ENCODE measurements at regions not wholly inside any gene's neighbourhood (a gene's known extent, or its start where the extent isn't known, plus 50 kb on each side); places are given as distances from the start of the nearest gene placed in this dataset.

- no peak for TF ChIP-seq CTCF (IDR thresholded peaks at IDR 0.05)
- H3K27me3 Mint-ChIP-seq (ENCODE audit: unreplicated experiment): peaks cover 17% of the 10 kb centered on the region
- no peaks in the 10 kb centered on the region for H3K9me3 Mint-ChIP-seq (ENCODE audit: unreplicated experiment)
- H3K36me3 Mint-ChIP-seq (ENCODE audit: unreplicated experiment): no peaks in the 10 kb centered on the region
- H3K4me1 Mint-ChIP-seq (ENCODE audit: unreplicated experiment): peaks cover 14% of the 10 kb centered on the region
- no peak overlapping the region for H3K27ac Mint-ChIP-seq (ENCODE audit: unreplicated experiment)
- no peak for DNase-seq (ENCODE audit: extremely low spot score, unreplicated experiment)
- no peak overlapping the region for H3K4me3 Mint-ChIP-seq (ENCODE audit: unreplicated experiment)
Measured at GRCh38 chr1:24987424-24987823, 57.3 kb upstream of the RUNX3 start.

GRCh38 chr1:24986372-24986965, 56.4 kb upstream of the RUNX3 start:
- TF ChIP-seq CTCF (IDR thresholded peaks at IDR 0.05): no peak
- no peaks in the 10 kb centered on the region for H3K36me3 Mint-ChIP-seq (ENCODE audit: unreplicated experiment)
- peaks cover 10% of the 10 kb centered on the region for H3K4me1 Mint-ChIP-seq (ENCODE audit: unreplicated experiment)
- no peak for DNase-seq (ENCODE audit: extremely low spot score, unreplicated experiment)
- no peak overlapping the region for H3K4me3 Mint-ChIP-seq (ENCODE audit: unreplicated experiment)
- H3K9me3 Mint-ChIP-seq (ENCODE audit: unreplicated experiment): no peaks in the 10 kb centered on the region
- H3K27ac Mint-ChIP-seq (ENCODE audit: unreplicated experiment): no peak overlapping the region
- H3K27me3 Mint-ChIP-seq (ENCODE audit: unreplicated experiment): peaks cover 17% of the 10 kb centered on the region

GRCh38 chr1:24985737-24986136, 55.7 kb upstream of the RUNX3 start:
- Mint-ChIP-seq H3K9me3 (ENCODE audit: unreplicated experiment) (no peaks in the 10 kb centered on the region), H3K27ac (ENCODE audit: unreplicated experiment) (no peak overlapping the region), H3K4me3 (ENCODE audit: unreplicated experiment) (no peak overlapping the region), H3K36me3 (ENCODE audit: unreplicated experiment) (no peaks in the 10 kb centered on the region), H3K27me3 (ENCODE audit: unreplicated experiment) (peaks cover 17% of the 10 kb centered on the region), H3K4me1 (ENCODE audit: unreplicated experiment) (peaks cover 5% of the 10 kb centered on the region)
- TF ChIP-seq CTCF (IDR thresholded peaks at IDR 0.05): no peak
- DNase-seq (ENCODE audit: extremely low spot score, unreplicated experiment): no peak

- Mint-ChIP-seq H3K4me3 (ENCODE audit: unreplicated experiment) (no peak overlapping the region), H3K36me3 (ENCODE audit: unreplicated experiment) (no peaks in the 10 kb centered on the region), H3K27ac (ENCODE audit: unreplicated experiment) (no peak overlapping the region), H3K4me1 (ENCODE audit: unreplicated experiment) (peaks cover 2% of the 10 kb centered on the region), H3K27me3 (ENCODE audit: unreplicated experiment) (peaks cover 18% of the 10 kb centered on the region), H3K9me3 (ENCODE audit: unreplicated experiment) (no peaks in the 10 kb centered on the region)
- DNase-seq (ENCODE audit: extremely low spot score, unreplicated experiment): no peak
- no peak for TF ChIP-seq CTCF (IDR thresholded peaks at IDR 0.05)
Measured at GRCh38 chr1:24984800-24985522, 54.9 kb upstream of the RUNX3 start.

- no peaks in the 10 kb centered on the region for H3K36me3 Mint-ChIP-seq (ENCODE audit: unreplicated experiment)
- DNase-seq (ENCODE audit: extremely low spot score, unreplicated experiment): no peak
- no peaks in the 10 kb centered on the region for H3K9me3 Mint-ChIP-seq (ENCODE audit: unreplicated experiment)
- H3K27ac Mint-ChIP-seq (ENCODE audit: unreplicated experiment): no peak overlapping the region
- H3K27me3 Mint-ChIP-seq (ENCODE audit: unreplicated experiment): peaks cover 19% of the 10 kb centered on the region
- H3K4me3 Mint-ChIP-seq (ENCODE audit: unreplicated experiment): no peak overlapping the region
- no peaks in the 10 kb centered on the region for H3K4me1 Mint-ChIP-seq (ENCODE audit: unreplicated experiment)
- TF ChIP-seq CTCF (IDR thresholded peaks at IDR 0.05): no peak
Measured at GRCh38 chr1:24984300-24984699, 54.2 kb upstream of the RUNX3 start.

All from osteocyte (in vitro differentiated cells).